Loucy (cell line): ENCODE measurements at regions not wholly inside any gene's neighbourhood (a gene's known extent, or its start where the extent isn't known, plus 50 kb on each side); places are given as distances from the start of the nearest gene placed in this dataset.

ENCODE experiments used
- CTCF ChIP-seq: fragments of 200-600 bp; sonication (generic); conservative IDR thresholded peaks from 2 replicates; pipeline ENCODE4 v1.5.1; 2014; ENCODE audit warnings: mild to moderate bottlenecking, antibody characterized with exemption, low read length
- EZH2phosphoT487 ChIP-seq: fragments of 200-600 bp; IDR thresholded peaks from 2 replicates; pipeline ENCODE4 v1.6.1; 2018; ENCODE audit warnings: antibody characterized with exemption, mild to moderate bottlenecking, moderate library complexity, borderline replicate concordance

- TF ChIP-seq EZH2phosphoT487, result no peak
- no peak for TF ChIP-seq CTCF
Measured at GRCh38 chr2:14790041-14790640, 157.6 kb downstream of the LRATD1 start.
